MCF 10A (cell line): ENCODE measurements at regions not wholly inside any gene's neighbourhood (a gene's known extent, or its start where the extent isn't known, plus 50 kb on each side); places are given as distances from the start of the nearest gene placed in this dataset.

Experiments
- BruUV-seq: library from RNA; stranded (reverse); fragments of 400-500 nt; replicated peaks from 2 replicates; lab custom pipeline; 2021; lab: Mats Ljungman, UMichigan
- CTCF ChIA-PET: fragments of 300-600 bp; sonication (Branson Sonifier 250); formaldehyde crosslinking; extraction: SDS; loops from one replicate; lab custom pipeline; 2021; ENCODE audit warnings: antibody characterized with exemption, inconsistent platforms; lab: Yijun Ruan, JAX
- POLR2A ChIA-PET: fragments of 300-600, 350-650 bp; sonication (Branson Sonifier 250); formaldehyde crosslinking; extraction: SDS; loops from one replicate; lab custom pipeline; 2020; ENCODE audit warnings: antibody characterized with exemption, inconsistent platforms; lab: Yijun Ruan, JAX
- DNase-seq: peaks from one replicate; pipeline ENCODE4 v3.0.0-alpha.2; 2018; ENCODE audit not compliant: unreplicated experiment
- H3K27ac Mint-ChIP-seq: one replicate; pipeline ENCODE4 v1.8.0; 2022; ENCODE audit warnings: mild to moderate bottlenecking, low read depth, mixed read lengths; ENCODE audit not compliant: unreplicated experiment
- H3K27me3 Mint-ChIP-seq: one replicate; pipeline ENCODE4 v1.8.0; 2022; ENCODE audit warnings: mixed read lengths; ENCODE audit not compliant: insufficient read depth, unreplicated experiment
- H3K36me3 Mint-ChIP-seq: one replicate; pipeline ENCODE4 v1.8.0; 2022; ENCODE audit warnings: mild to moderate bottlenecking, moderate library complexity, mixed read lengths; ENCODE audit not compliant: insufficient read depth, unreplicated experiment
- H3K4me1 Mint-ChIP-seq: one replicate; pipeline ENCODE4 v1.8.0; 2022; ENCODE audit warnings: mixed read lengths; ENCODE audit not compliant: insufficient read depth, unreplicated experiment
- H3K4me3 Mint-ChIP-seq: one replicate; pipeline ENCODE4 v1.8.0; 2022; ENCODE audit warnings: mild to moderate bottlenecking, moderate library complexity, mixed read lengths; ENCODE audit not compliant: unreplicated experiment
- H3K9me3 Mint-ChIP-seq: one replicate; pipeline ENCODE4 v1.8.0; 2022; ENCODE audit warnings: mixed read lengths; ENCODE audit not compliant: unreplicated experiment
- CTCF ChIP-seq: fragments of 200-600 bp; IDR thresholded peaks from one replicate; pipeline ENCODE4 v1.8.0; 2022; ENCODE audit warnings: antibody characterized with exemption, mild to moderate bottlenecking; ENCODE audit not compliant: unreplicated experiment
- intact Hi-C: fragments of 100-400 bp; cut with micrococcal nuclease; formaldehyde crosslinking; loops from 2 replicates; pipeline ENCODE4 v1.14.1; 2022

DNA sequence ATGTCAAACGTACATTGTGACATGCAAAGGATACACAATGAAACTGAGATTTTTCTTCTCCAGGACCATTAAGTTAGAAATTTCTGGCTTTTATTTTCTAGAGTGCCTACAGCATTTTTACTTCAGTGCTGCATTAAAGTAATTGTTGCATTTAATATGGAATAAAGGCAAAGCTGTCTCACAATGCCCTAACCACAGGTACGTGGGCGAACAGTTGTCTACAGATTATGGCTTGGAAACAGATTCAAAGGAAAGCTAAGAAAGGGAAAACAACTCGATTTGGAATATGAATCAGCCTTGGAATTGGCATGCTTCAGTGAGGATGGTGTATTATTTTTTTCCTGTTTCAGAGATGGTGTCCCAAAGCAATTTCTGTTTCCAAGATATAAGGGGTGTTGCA is 79.1 kb upstream of the TUSC7 start:
- TF ChIP-seq CTCF, result no peak
- H3K9me3 Mint-ChIP-seq, result peaks cover 17% of the 10 kb centered on the region
- no peaks in the 10 kb centered on the region for H3K36me3 Mint-ChIP-seq
- intact Hi-C loops, result no loop called here
- no peak overlapping the region for H3K4me3 Mint-ChIP-seq
- H3K27ac Mint-ChIP-seq, result no peak overlapping the region
- POLR2A ChIA-PET, result no interaction called here
- BruUV-seq, result no TSS peak
- H3K27me3 Mint-ChIP-seq, result peaks cover 63% of the 10 kb centered on the region
- CTCF ChIA-PET, result no interaction called here
- H3K4me1 Mint-ChIP-seq, result no peaks in the 10 kb centered on the region
- no peak for DNase-seq

DNA sequence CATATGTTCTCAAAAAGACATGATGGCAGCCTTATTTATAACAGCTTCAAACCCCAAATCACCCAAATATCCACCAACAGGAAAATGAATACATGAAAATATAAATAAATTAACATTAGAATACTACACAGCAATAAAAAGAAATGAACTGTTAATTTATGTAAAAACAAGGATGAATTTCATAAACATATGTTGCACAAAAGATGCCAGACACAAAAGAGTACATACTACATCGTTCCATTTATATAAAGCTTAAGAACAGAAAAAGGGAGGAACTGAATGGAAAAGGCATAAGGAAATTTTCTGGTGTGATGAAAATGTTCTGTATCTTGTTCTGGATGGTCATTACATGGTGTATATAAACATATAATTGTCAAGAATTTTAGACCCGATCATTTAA is 69.9 kb upstream of the TUSC7 start:
- H3K9me3 Mint-ChIP-seq, result no peaks in the 10 kb centered on the region
- no peak for TF ChIP-seq CTCF
- H3K4me3 Mint-ChIP-seq, result no peak overlapping the region
- no peak for DNase-seq
- BruUV-seq, result no TSS peak
- H3K4me1 Mint-ChIP-seq, result no peaks in the 10 kb centered on the region
- intact Hi-C loops, result no loop called here
- no peak overlapping the region for H3K27ac Mint-ChIP-seq
- H3K27me3 Mint-ChIP-seq, result peaks cover 70% of the 10 kb centered on the region
- CTCF ChIA-PET, result interaction anchor here (1.2 kb wide), 1 partner anchor 118 kb away, joined by 3 read pairs; no protein-coding TSS in a partner anchor
- H3K36me3 Mint-ChIP-seq, result no peaks in the 10 kb centered on the region
- POLR2A ChIA-PET, result no interaction called here

GRCh38 chr3:116640109-116640508 is 69.5 kb upstream of the TUSC7 start:
- POLR2A ChIA-PET, result no interaction called here

DNA sequence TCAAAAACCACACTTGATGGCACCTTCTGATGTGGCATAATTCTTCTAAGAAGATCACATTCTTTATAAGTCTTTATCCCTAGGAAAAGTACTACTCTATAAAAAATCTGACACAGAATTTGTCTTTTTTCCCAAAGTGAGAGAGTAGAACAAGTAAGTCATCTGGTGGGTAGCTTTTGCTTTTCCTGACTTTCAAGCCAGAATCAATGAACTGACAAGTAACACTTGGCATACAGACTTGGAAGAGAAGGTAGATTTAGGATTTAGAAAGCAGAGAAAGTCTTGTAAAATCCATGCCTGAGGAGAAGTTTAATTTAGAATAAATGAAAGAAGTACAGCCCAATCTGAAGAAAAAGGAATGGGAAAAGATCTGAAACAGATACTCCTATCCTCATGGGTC is 66.6 kb upstream of the TUSC7 start:
- peaks cover 65% of the 10 kb centered on the region for H3K27me3 Mint-ChIP-seq
- ChIA-PET CTCF (interaction anchor here (0.8 kb wide), 1 partner anchor 14 kb away, joined by 3 read pairs; no protein-coding TSS in a partner anchor), POLR2A (no interaction called here)
- intact Hi-C loops, result no loop called here
- H3K27ac Mint-ChIP-seq, result no peak overlapping the region
- DNase-seq, result no peak
- no peaks in the 10 kb centered on the region for H3K4me1 Mint-ChIP-seq
- H3K36me3 Mint-ChIP-seq, result no peaks in the 10 kb centered on the region
- H3K9me3 Mint-ChIP-seq, result no peaks in the 10 kb centered on the region
- BruUV-seq, result no TSS peak
- TF ChIP-seq CTCF, result no peak
- H3K4me3 Mint-ChIP-seq, result no peak overlapping the region

More at GRCh38 chr3:116640109-116640508, 69.5 kb upstream of the TUSC7 start:
- no peak overlapping the region for H3K4me3 Mint-ChIP-seq
- intact Hi-C loops, result no loop called here
- no peaks in the 10 kb centered on the region for H3K9me3 Mint-ChIP-seq
- H3K36me3 Mint-ChIP-seq, result no peaks in the 10 kb centered on the region
- CTCF ChIA-PET, result no interaction called here
- TF ChIP-seq CTCF, result no peak
- no peak overlapping the region for H3K27ac Mint-ChIP-seq
- peaks cover 65% of the 10 kb centered on the region for H3K27me3 Mint-ChIP-seq
- no TSS peak for BruUV-seq
- DNase-seq, result no peak
- H3K4me1 Mint-ChIP-seq, result no peaks in the 10 kb centered on the region
